ENCODE measurements at regions not wholly inside any gene's neighbourhood (a gene's known extent, or its start where the extent isn't known, plus 50 kb on each side); places are given as distances from the start of the nearest gene placed in this dataset.

GRCh38 chr2:175786471-175787124 lies 215.5 kb downstream of the LNPK start:
- H4K5ac ChIP-seq (ENCODE audit: insufficient read length, low read depth, low read length), result no peak overlapping the region
- no peaks in the 10 kb centered on the region for H3K79me2 ChIP-seq (ENCODE audit: control insufficient read depth in 1 of 2, insufficient read depth in 2 of 2, low read length in 2 of 2)
- no peak overlapping the region for H2AK5ac ChIP-seq (ENCODE audit: low read depth, low read length)
- no peaks in the 10 kb centered on the region for H3K79me1 ChIP-seq (ENCODE audit: low read depth, low read length)
- no peak overlapping the region for H3K56ac ChIP-seq (replicated peaks; ENCODE audit: insufficient read length, low read depth, low read length)
- DNase-seq (ENCODE audit: low read depth in 1 of 2, low spot score in 2 of 2) (no peak), FAIRE-seq (no peak)
- H2AFZ ChIP-seq (ENCODE audit: low read length), result no peak overlapping the region
- no peak overlapping the region for H3K4me3 ChIP-seq (ENCODE audit: extremely low read depth in 1 of 4, insufficient read depth in 2 of 4, low read depth in 3 of 4, low read length in 4 of 4)
- H3K9ac ChIP-seq (replicated peaks in 1 of 4; ENCODE audit: extremely low read depth in 1 of 4, low read depth in 3 of 4, low read length in 3 of 4), result no peak overlapping the region
- H3K23ac ChIP-seq (ENCODE audit: insufficient read length), result no peak overlapping the region
- H2BK120ac ChIP-seq (replicated peaks; ENCODE audit: low read depth, low read length), result no peak overlapping the region
- H3K9me3 ChIP-seq (ENCODE audit: insufficient read depth in 2 of 2, low read depth in 1 of 2, low read length in 1 of 2), result no peaks in the 10 kb centered on the region
- no peak overlapping the region for H2BK12ac ChIP-seq (ENCODE audit: low read depth, low read length)
- no peak for TF ChIP-seq TCF12 (IDR thresholded peaks at IDR 0.05; ENCODE audit: low read depth, low read length)
- TF ChIP-seq ATF3 (IDR thresholded peaks at IDR 0.05; ENCODE audit: insufficient read depth, low read depth, low read length), result no peak
- TF ChIP-seq CTBP2 (IDR thresholded peaks at IDR 0.05; ENCODE audit: borderline replicate concordance, insufficient read depth, insufficient read length, low read length), result no peak
- TF ChIP-seq BCL11A (IDR thresholded peaks at IDR 0.05; ENCODE audit: low read depth in 2 of 2, low read length in 2 of 2), result no peak
- TF ChIP-seq TBP (IDR thresholded peaks at IDR 0.05; ENCODE audit: low read depth, low read length), result no peak
- TF ChIP-seq BRCA1 (IDR thresholded peaks at IDR 0.05; ENCODE audit: low read depth, low read length), result no peak
- no peak for TF ChIP-seq KDM4A (IDR thresholded peaks at IDR 0.05; ENCODE audit: low read depth, low read length, severe bottlenecking)
- H2BK15ac ChIP-seq (ENCODE audit: low read length), result no peak overlapping the region
- H3K23me2 ChIP-seq (ENCODE audit: low read depth, low read length), result no peaks in the 10 kb centered on the region
- CTCF ChIA-PET (ENCODE audit: partially characterized antibody), result no interaction called here
- no peak overlapping the region for H3K14ac ChIP-seq (ENCODE audit: insufficient read length)
- POLR2A ChIA-PET (ENCODE audit: partially characterized antibody), result no interaction called here
- no peaks in the 10 kb centered on the region for H4K20me1 ChIP-seq (replicated peaks in 1 of 2; ENCODE audit: control insufficient read depth in 1 of 2, insufficient read depth in 2 of 2, low read length in 2 of 2)
- no peaks in the 10 kb centered on the region for H3K4me1 ChIP-seq (replicated peaks in 1 of 4; ENCODE audit: control insufficient read depth in 3 of 4, insufficient read depth in 4 of 4, low read length in 3 of 4)
- H4K8ac ChIP-seq (ENCODE audit: extremely low read depth, insufficient read depth, low read length), result no peak overlapping the region
- WGBS, 2 experiments (ENCODE audit: extremely low coverage in 1 of 2, insufficient coverage in 1 of 2, insufficient read length in 1 of 2, insufficient replicate concordance in 2 of 2, low coverage in 1 of 2, low lambda C conversion rate in 2 of 2, missing lambda C conversion rate in 1 of 2), result 75% methylated on average over 3 of the region's 3 CpGs; no CpG with 5 or more reads in 1 of the 2 experiments
- no peaks in the 10 kb centered on the region for H3K27me3 ChIP-seq (replicated peaks in 1 of 4; ENCODE audit: control insufficient read depth in 3 of 4, extremely low read depth in 1 of 4, insufficient read depth in 3 of 4, low read length in 3 of 4)
- no peak overlapping the region for H2BK5ac ChIP-seq (ENCODE audit: low read depth, low read length)
- no peak overlapping the region for H3K4ac ChIP-seq (replicated peaks; ENCODE audit: insufficient read length, low read depth, low read length)
- no peaks in the 10 kb centered on the region for H3K36me3 ChIP-seq (ENCODE audit: control insufficient read depth in 2 of 4, insufficient read depth in 4 of 4, low read length in 3 of 4)
- H4K91ac ChIP-seq (replicated peaks; ENCODE audit: insufficient read length, low read length), result no peak overlapping the region
- no peak overlapping the region for H3K18ac ChIP-seq (ENCODE audit: extremely low read depth, low read length)
- H3K4me2 ChIP-seq (ENCODE audit: insufficient read depth in 1 of 2, low read depth in 2 of 2, low read length in 2 of 2), result no peak overlapping the region
- no peak overlapping the region for H3K27ac ChIP-seq (ENCODE audit: low read depth, low read length)
- no peak overlapping the region for H2BK20ac ChIP-seq (ENCODE audit: low read length)

Data from H1 (cell line).